ENCODE measurements at regions not wholly inside any gene's neighbourhood (a gene's known extent, or its start where the extent isn't known, plus 50 kb on each side); places are given as distances from the start of the nearest gene placed in this dataset.
"Not testable (repeated sequence)": the region's sequence is repeated elsewhere in the genome, so short reads cannot be mapped to it uniquely, and the experiment has no call there.

DNA sequence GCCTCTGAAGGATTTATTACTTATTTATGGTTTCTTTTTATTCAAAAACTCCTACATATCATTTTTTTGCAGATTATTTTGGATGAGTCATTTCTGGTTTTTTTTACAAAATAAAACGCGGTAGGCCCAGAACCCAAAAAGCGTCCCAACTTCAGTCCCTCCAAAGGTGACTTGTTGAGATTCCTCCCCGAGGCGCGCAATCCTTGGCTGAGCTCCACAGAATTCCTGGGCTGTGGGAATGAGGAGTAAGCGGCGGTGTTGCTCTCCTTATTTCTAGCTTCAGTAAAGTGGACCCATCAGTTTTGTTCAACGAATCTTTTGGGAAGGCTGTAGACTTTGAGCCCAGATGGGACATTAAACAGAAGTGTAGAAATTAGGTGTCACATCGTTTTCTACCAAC, 67.0 kb upstream of the RMP24 start:
- Histone ChIP-seq H4K20me1 (ENCODE audit: low read depth) (no peaks in the 10 kb centered on the region), H3K9me3 (ENCODE audit: low read depth) (no peaks in the 10 kb centered on the region), H3K27ac (no peak overlapping the region), H3K27me3 (no peaks in the 10 kb centered on the region), H3K36me3 (no peaks in the 10 kb centered on the region), H3K9ac (no peak overlapping the region), H3K4me3 (no peak overlapping the region), H3K4me2 (no peak overlapping the region), H2AFZ (replicated peaks) (no peak overlapping the region), H3K79me2 (ENCODE audit: low read depth) (no peaks in the 10 kb centered on the region), H3F3A (ENCODE audit: low read depth) (no peaks in the 10 kb centered on the region), H3K4me1 (no peaks in the 10 kb centered on the region)
- Mint-ChIP-seq H3K36me3 (no peaks in the 10 kb centered on the region), H3K4me1 (no peaks in the 10 kb centered on the region), H3K27ac (no peak overlapping the region), H3K4me3 (no peak overlapping the region), H3K9me3 (peaks cover 2% of the 10 kb centered on the region), H3K27me3 (ENCODE audit: insufficient read depth, low read depth) (no peaks in the 10 kb centered on the region)
- TF ChIP-seq, protein P1, sequence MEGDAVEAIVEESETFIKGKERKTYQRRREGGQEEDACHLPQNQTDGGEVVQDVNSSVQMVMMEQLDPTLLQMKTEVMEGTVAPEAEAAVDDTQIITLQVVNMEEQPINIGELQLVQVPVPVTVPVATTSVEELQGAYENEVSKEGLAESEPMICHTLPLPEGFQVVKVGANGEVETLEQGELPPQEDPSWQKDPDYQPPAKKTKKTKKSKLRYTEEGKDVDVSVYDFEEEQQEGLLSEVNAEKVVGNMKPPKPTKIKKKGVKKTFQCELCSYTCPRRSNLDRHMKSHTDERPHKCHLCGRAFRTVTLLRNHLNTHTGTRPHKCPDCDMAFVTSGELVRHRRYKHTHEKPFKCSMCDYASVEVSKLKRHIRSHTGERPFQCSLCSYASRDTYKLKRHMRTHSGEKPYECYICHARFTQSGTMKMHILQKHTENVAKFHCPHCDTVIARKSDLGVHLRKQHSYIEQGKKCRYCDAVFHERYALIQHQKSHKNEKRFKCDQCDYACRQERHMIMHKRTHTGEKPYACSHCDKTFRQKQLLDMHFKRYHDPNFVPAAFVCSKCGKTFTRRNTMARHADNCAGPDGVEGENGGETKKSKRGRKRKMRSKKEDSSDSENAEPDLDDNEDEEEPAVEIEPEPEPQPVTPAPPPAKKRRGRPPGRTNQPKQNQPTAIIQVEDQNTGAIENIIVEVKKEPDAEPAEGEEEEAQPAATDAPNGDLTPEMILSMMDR (IDR thresholded peaks at IDR 0.05), result no peak
- no peak for TF ChIP-seq EZH2phosphoT487 (IDR thresholded peaks at IDR 0.05)
- no peak for TF ChIP-seq EZH2 (IDR thresholded peaks at IDR 0.05)
- no peak for DNase-seq (ENCODE audit: low spot score)

GRCh38 chr18:35906291-35906690, 66.2 kb upstream of the RMP24 start:
- not testable (repeated sequence) for H2AFZ ChIP-seq (replicated peaks); H3K4me3 ChIP-seq; H3K9me3 Mint-ChIP-seq; H3K36me3 Mint-ChIP-seq; H3K27me3 ChIP-seq; H3K27ac Mint-ChIP-seq; H3K27me3 Mint-ChIP-seq (ENCODE audit: insufficient read depth, low read depth); H3K36me3 ChIP-seq; H3K4me3 Mint-ChIP-seq; H3K9me3 ChIP-seq (ENCODE audit: low read depth); H3K4me1 ChIP-seq; H3K9ac ChIP-seq; H3K4me1 Mint-ChIP-seq; H3K79me2 ChIP-seq (ENCODE audit: low read depth); H3F3A ChIP-seq (ENCODE audit: low read depth); H3K4me2 ChIP-seq; DNase-seq (ENCODE audit: low spot score); H3K27ac ChIP-seq; H4K20me1 ChIP-seq (ENCODE audit: low read depth)

GRCh38 chr18:35910327-35910726, 62.2 kb upstream of the RMP24 start:
- H3K36me3 Mint-ChIP-seq, result no peaks in the 10 kb centered on the region
- TF ChIP-seq EZH2phosphoT487 (IDR thresholded peaks at IDR 0.05), result no peak
- TF ChIP-seq, protein P1 (IDR thresholded peaks at IDR 0.05), result no peak
- no peak for TF ChIP-seq EZH2 (IDR thresholded peaks at IDR 0.05)
- Histone ChIP-seq H3F3A (ENCODE audit: low read depth) (no peaks in the 10 kb centered on the region), H4K20me1 (ENCODE audit: low read depth) (no peaks in the 10 kb centered on the region), H3K27ac (no peak overlapping the region), H3K9me3 (ENCODE audit: low read depth) (no peaks in the 10 kb centered on the region), H3K27me3 (no peaks in the 10 kb centered on the region), H3K4me3 (no peak overlapping the region), H2AFZ (replicated peaks) (no peak overlapping the region), H3K4me2 (no peak overlapping the region), H3K4me1 (peaks cover 5% of the 10 kb centered on the region), H3K9ac (no peak overlapping the region), H3K36me3 (no peaks in the 10 kb centered on the region), H3K79me2 (ENCODE audit: low read depth) (no peaks in the 10 kb centered on the region)
- DNase-seq (ENCODE audit: low spot score), result no peak
- no peak overlapping the region for H3K27ac Mint-ChIP-seq
- no peak overlapping the region for H3K4me3 Mint-ChIP-seq
- H3K4me1 Mint-ChIP-seq, result no peaks in the 10 kb centered on the region
- no peaks in the 10 kb centered on the region for H3K9me3 Mint-ChIP-seq
- H3K27me3 Mint-ChIP-seq (ENCODE audit: insufficient read depth, low read depth), result peaks cover 2% of the 10 kb centered on the region

DNA sequence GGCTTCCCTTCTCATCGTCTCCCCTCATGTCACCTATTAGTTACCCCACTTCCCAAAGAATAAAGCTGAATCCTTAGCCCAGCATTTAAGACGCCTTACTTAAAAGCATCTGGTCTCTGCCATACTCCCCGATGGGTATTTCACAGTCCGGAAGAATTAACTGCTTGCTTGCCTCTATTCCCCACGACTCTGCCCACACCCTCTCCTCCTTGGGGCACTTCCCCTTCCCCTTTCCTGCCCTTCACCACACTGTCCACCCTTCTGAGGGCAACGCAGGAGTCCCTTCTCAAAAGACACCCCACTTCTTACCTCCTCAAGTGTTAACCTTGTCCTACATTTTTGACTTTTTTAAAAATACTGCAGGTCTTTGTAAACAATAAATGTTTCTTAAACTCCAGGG, 60.1 kb upstream of the RMP24 start:
- DNase-seq (ENCODE audit: low spot score), result no peak
- Histone ChIP-seq H3F3A (ENCODE audit: low read depth) (no peaks in the 10 kb centered on the region), H3K27me3 (no peaks in the 10 kb centered on the region), H3K79me2 (ENCODE audit: low read depth) (no peaks in the 10 kb centered on the region), H3K9me3 (ENCODE audit: low read depth) (no peaks in the 10 kb centered on the region), H3K4me1 (peaks cover 5% of the 10 kb centered on the region), H3K4me2 (no peak overlapping the region), H3K27ac (no peak overlapping the region), H3K9ac (no peak overlapping the region), H4K20me1 (ENCODE audit: low read depth) (no peaks in the 10 kb centered on the region), H3K36me3 (no peaks in the 10 kb centered on the region), H3K4me3 (no peak overlapping the region), H2AFZ (replicated peaks) (peak overlapping the region; percentile 63)
- Mint-ChIP-seq H3K27me3 (ENCODE audit: insufficient read depth, low read depth) (peaks cover 6% of the 10 kb centered on the region), H3K27ac (peak overlapping the region; percentile 6), H3K9me3 (no peaks in the 10 kb centered on the region), H3K36me3 (no peaks in the 10 kb centered on the region), H3K4me3 (no peak overlapping the region), H3K4me1 (no peaks in the 10 kb centered on the region)
- TF ChIP-seq EZH2phosphoT487 (IDR thresholded peaks at IDR 0.05) (no peak), EZH2 (IDR thresholded peaks at IDR 0.05) (no peak)
- TF ChIP-seq, protein P1 (IDR thresholded peaks at IDR 0.05), result no peak

All from neural progenitor cell (in vitro differentiated cells).